NCI-H82 (cell line): ENCODE measurements at regions not wholly inside any gene's neighbourhood (a gene's known extent, or its start where the extent isn't known, plus 50 kb on each side); places are given as distances from the start of the nearest gene placed in this dataset.

Experiments used
- DNase-seq: peaks from one replicate; lab custom pipeline; 2025; lab: John Stamatoyannopoulos, UW

- DNase-seq, result peak; percentile 68
Measured at GRCh38 chr1:5465281-5465711, 526.9 kb downstream of the NPHP4 start.

GRCh38 chr1:5464366-5464765 lies 527.9 kb downstream of the NPHP4 start:
- DNase-seq, result no peak

GRCh38 chr1:5460974-5461373 lies 531.3 kb downstream of the NPHP4 start:
- DNase-seq, result no peak

GRCh38 chr1:5459839-5460610 lies 532.2 kb downstream of the NPHP4 start:
- DNase-seq, result no peak

GRCh38 chr1:5458248-5458647 lies 534.0 kb downstream of the NPHP4 start:
- DNase-seq, result no peak

- DNase-seq, result peak; percentile 75
Measured at GRCh38 chr1:5456090-5456811, 536.0 kb downstream of the NPHP4 start.

GRCh38 chr1:5455651-5456050 lies 536.6 kb downstream of the NPHP4 start:
- DNase-seq, result no peak

- no peak for DNase-seq
Measured at GRCh38 chr1:5455056-5455455, 537.2 kb downstream of the NPHP4 start.

- peak; percentile 28 for DNase-seq
Measured at GRCh38 chr1:5453347-5453746, 538.9 kb downstream of the NPHP4 start.

GRCh38 chr1:5451671-5452070 lies 540.6 kb downstream of the NPHP4 start:
- DNase-seq, result no peak

GRCh38 chr1:5448486-5448885 lies 543.7 kb downstream of the NPHP4 start:
- peak; percentile 41 for DNase-seq

GRCh38 chr1:5447503-5447960 lies 544.7 kb downstream of the NPHP4 start:
- DNase-seq, result no peak

- DNase-seq, result no peak
Measured at GRCh38 chr1:5444396-5444795, 547.8 kb downstream of the NPHP4 start.

GRCh38 chr1:5436808-5437207 lies 555.4 kb downstream of the NPHP4 start:
- DNase-seq, result no peak

GRCh38 chr1:5435414-5435813 lies 556.8 kb downstream of the NPHP4 start:
- no peak for DNase-seq

- DNase-seq, result no peak
Measured at GRCh38 chr1:5432436-5432835, 559.8 kb downstream of the NPHP4 start.

GRCh38 chr1:5430911-5431697 lies 561.1 kb downstream of the NPHP4 start:
- DNase-seq, result peak; percentile 67

GRCh38 chr1:5430136-5430535 lies 562.1 kb downstream of the NPHP4 start:
- no peak for DNase-seq

- DNase-seq, result no peak
Measured at GRCh38 chr1:5428351-5428750, 563.9 kb downstream of the NPHP4 start.

- peak; percentile 23 for DNase-seq
Measured at GRCh38 chr1:5427026-5427613, 565.1 kb downstream of the NPHP4 start.

- no peak for DNase-seq
Measured at GRCh38 chr1:5424802-5425703, 567.2 kb downstream of the NPHP4 start.
